Osteocyte (in vitro differentiated cells): ENCODE measurements at regions not wholly inside any gene's neighbourhood (a gene's known extent, or its start where the extent isn't known, plus 50 kb on each side); places are given as distances from the start of the nearest gene placed in this dataset.

Experiments used
- DNase-seq: peaks from one replicate; pipeline ENCODE4 v3.0.0; 2021; ENCODE audit warnings: mixed read lengths; ENCODE audit not compliant: unreplicated experiment; ENCODE audit errors: extremely low spot score
- H3K27ac Mint-ChIP-seq: one replicate; pipeline ENCODE4 v1.8.0; 2021; ENCODE audit warnings: mild to moderate bottlenecking, mixed read lengths; ENCODE audit not compliant: unreplicated experiment
- H3K27me3 Mint-ChIP-seq: one replicate; pipeline ENCODE4 v1.8.0; 2021; ENCODE audit warnings: mixed read lengths; ENCODE audit not compliant: unreplicated experiment
- H3K36me3 Mint-ChIP-seq: one replicate; pipeline ENCODE4 v1.8.0; 2021; ENCODE audit warnings: mixed read lengths; ENCODE audit not compliant: unreplicated experiment
- H3K4me1 Mint-ChIP-seq: one replicate; pipeline ENCODE4 v1.8.0; 2021; ENCODE audit warnings: mixed read lengths; ENCODE audit not compliant: unreplicated experiment
- H3K4me3 Mint-ChIP-seq: one replicate; pipeline ENCODE4 v1.8.0; 2021; ENCODE audit warnings: mild to moderate bottlenecking, moderate library complexity, mixed read lengths; ENCODE audit not compliant: unreplicated experiment
- H3K9me3 Mint-ChIP-seq: one replicate; pipeline ENCODE4 v1.8.0; 2021; ENCODE audit warnings: mixed read lengths; ENCODE audit not compliant: unreplicated experiment
- CTCF ChIP-seq: fragments of 200-600 bp; sonication (generic); IDR thresholded peaks from 2 replicates; pipeline ENCODE4 v1.5.0; 2021; ENCODE audit warnings: antibody characterized with exemption, mild to moderate bottlenecking, moderate library complexity

GRCh38 chr13:80840316-80840976 lies 499.5 kb upstream of the SPRY2 start:
- no peak for DNase-seq
- TF ChIP-seq CTCF, result no peak
- no peak overlapping the region for H3K4me3 Mint-ChIP-seq
- no peaks in the 10 kb centered on the region for H3K36me3 Mint-ChIP-seq
- H3K27ac Mint-ChIP-seq, result no peak overlapping the region
- peaks cover 12% of the 10 kb centered on the region for H3K9me3 Mint-ChIP-seq
- H3K27me3 Mint-ChIP-seq, result no peaks in the 10 kb centered on the region
- peaks cover 15% of the 10 kb centered on the region for H3K4me1 Mint-ChIP-seq

GRCh38 chr13:80835902-80836301 lies 495.0 kb upstream of the SPRY2 start:
- Mint-ChIP-seq H3K4me3 (no peak overlapping the region), H3K4me1 (no peaks in the 10 kb centered on the region), H3K36me3 (peaks cover 4% of the 10 kb centered on the region), H3K27me3 (no peaks in the 10 kb centered on the region), H3K27ac (no peak overlapping the region), H3K9me3 (peaks cover 28% of the 10 kb centered on the region)
- no peak for DNase-seq
- no peak for TF ChIP-seq CTCF

- DNase-seq, result no peak
- Mint-ChIP-seq H3K4me1 (no peaks in the 10 kb centered on the region), H3K27ac (no peak overlapping the region), H3K36me3 (peaks cover 10% of the 10 kb centered on the region), H3K4me3 (no peak overlapping the region), H3K27me3 (no peaks in the 10 kb centered on the region), H3K9me3 (peaks cover 52% of the 10 kb centered on the region)
- TF ChIP-seq CTCF, result no peak
Measured at GRCh38 chr13:80830431-80830830, 489.5 kb upstream of the SPRY2 start.

- Mint-ChIP-seq H3K36me3 (peaks cover 8% of the 10 kb centered on the region), H3K27me3 (no peaks in the 10 kb centered on the region), H3K9me3 (peaks cover 46% of the 10 kb centered on the region), H3K4me3 (no peak overlapping the region), H3K27ac (no peak overlapping the region), H3K4me1 (peaks cover 5% of the 10 kb centered on the region)
- TF ChIP-seq CTCF, result no peak
- DNase-seq, result no peak
Measured at GRCh38 chr13:80828759-80829158, 487.8 kb upstream of the SPRY2 start.

GRCh38 chr13:80825276-80825675 lies 484.4 kb upstream of the SPRY2 start:
- H3K4me3 Mint-ChIP-seq, result no peak overlapping the region

More at GRCh38 chr13:80825276-80825675, 484.4 kb upstream of the SPRY2 start:
- Mint-ChIP-seq H3K4me1 (peaks cover 14% of the 10 kb centered on the region), H3K36me3 (peaks cover 8% of the 10 kb centered on the region), H3K27ac (no peak overlapping the region), H3K27me3 (no peaks in the 10 kb centered on the region), H3K9me3 (peaks cover 42% of the 10 kb centered on the region)
- no peak for TF ChIP-seq CTCF
- DNase-seq, result no peak
